ENCODE measurements at regions not wholly inside any gene's neighbourhood (a gene's known extent, or its start where the extent isn't known, plus 50 kb on each side); places are given as distances from the start of the nearest gene placed in this dataset.

DNA sequence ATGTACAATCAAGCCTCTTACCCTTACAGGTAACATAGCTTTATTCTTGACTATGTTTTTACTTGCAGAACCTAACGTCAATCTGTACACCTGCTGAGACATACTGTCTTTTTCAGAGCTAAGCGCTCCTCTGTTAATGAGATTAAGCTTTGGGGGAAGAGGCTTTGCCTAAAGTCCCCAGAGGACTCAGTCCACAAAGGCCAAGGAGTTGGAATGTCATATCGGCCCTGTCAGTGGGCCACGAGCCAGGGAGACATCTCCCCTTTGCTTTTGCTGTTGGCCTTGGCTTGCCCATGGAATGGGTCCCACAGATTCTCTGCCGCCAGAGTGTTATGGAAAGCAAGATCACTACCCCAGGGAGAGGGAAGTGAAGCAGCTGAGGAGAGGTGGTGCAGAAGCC, 64.1 kb upstream of the SOX4 start:
- TF ChIP-seq CTCF (conservative IDR thresholded peaks at IDR 0.05; ENCODE audit: low read depth, low read length) (no peak), EZH2 (IDR thresholded peaks at IDR 0.05; ENCODE audit: low read length, unreplicated experiment) (no peak), EZH2phosphoT487 (IDR thresholded peaks at IDR 0.05; ENCODE audit: borderline replicate concordance, low read length) (no peak)
